ENCODE measurements at regions not wholly inside any gene's neighbourhood (a gene's known extent, or its start where the extent isn't known, plus 50 kb on each side); places are given as distances from the start of the nearest gene placed in this dataset.

DNA sequence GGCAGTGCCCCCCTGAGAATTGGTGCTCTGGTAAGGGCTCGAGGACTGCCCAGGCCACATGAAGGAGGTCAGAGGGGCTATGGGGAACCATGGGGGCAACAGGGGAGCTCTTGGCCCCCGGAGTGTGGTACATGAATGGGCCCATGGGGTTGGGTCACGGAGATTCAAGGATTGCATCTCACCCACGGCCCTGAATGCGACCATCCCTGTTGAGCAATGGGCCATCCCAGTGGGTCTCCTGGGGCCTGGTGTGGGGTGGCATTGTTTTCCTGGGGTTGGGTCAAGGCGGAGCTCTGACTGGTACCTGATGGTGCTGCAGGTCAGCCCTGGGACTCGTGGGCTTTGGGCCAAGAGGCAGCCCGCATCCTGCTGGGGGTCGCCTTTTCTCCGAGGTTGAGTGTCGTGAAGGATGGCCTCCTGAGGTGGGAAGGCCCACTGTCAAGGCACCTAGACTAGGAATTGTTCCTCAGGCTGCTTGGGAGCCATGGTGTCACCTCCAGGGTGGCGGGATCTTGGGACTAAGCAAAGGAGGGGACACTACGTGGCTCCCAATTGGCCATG lies 198.3 kb downstream of the UBE3A start:
- peaks cover 0 to 4% of the 10 kb centered on the region in 2 donors for H3K9me3 ChIP-seq
- TF ChIP-seq POLR2A (IDR thresholded peaks at IDR 0.05) = no peak
- TF ChIP-seq, protein P1, sequence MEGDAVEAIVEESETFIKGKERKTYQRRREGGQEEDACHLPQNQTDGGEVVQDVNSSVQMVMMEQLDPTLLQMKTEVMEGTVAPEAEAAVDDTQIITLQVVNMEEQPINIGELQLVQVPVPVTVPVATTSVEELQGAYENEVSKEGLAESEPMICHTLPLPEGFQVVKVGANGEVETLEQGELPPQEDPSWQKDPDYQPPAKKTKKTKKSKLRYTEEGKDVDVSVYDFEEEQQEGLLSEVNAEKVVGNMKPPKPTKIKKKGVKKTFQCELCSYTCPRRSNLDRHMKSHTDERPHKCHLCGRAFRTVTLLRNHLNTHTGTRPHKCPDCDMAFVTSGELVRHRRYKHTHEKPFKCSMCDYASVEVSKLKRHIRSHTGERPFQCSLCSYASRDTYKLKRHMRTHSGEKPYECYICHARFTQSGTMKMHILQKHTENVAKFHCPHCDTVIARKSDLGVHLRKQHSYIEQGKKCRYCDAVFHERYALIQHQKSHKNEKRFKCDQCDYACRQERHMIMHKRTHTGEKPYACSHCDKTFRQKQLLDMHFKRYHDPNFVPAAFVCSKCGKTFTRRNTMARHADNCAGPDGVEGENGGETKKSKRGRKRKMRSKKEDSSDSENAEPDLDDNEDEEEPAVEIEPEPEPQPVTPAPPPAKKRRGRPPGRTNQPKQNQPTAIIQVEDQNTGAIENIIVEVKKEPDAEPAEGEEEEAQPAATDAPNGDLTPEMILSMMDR (IDR thresholded peaks at IDR 0.05) = no peak
- TF ChIP-seq EP300 (IDR thresholded peaks at IDR 0.05) = no peak
- peak in 2 of 5 donors; percentile 12 to 18 for DNase-seq
- intact Hi-C loops (cut with DNase I) = no loop called here
- 73 to 75% (median 74%) methylated on average over 13 of the region's 13 CpGs for WGBS, 3 donors
- H3K4me1 ChIP-seq (ENCODE audit: insufficient read depth) = no peaks in the 10 kb centered on the region
- H3K36me3 ChIP-seq = no peaks in the 10 kb centered on the region
- H3K4me3 ChIP-seq = no peak overlapping the region
- H3K27ac ChIP-seq = no peak overlapping the region
- no peaks in the 10 kb centered on the region for H3K27me3 ChIP-seq

DNA sequence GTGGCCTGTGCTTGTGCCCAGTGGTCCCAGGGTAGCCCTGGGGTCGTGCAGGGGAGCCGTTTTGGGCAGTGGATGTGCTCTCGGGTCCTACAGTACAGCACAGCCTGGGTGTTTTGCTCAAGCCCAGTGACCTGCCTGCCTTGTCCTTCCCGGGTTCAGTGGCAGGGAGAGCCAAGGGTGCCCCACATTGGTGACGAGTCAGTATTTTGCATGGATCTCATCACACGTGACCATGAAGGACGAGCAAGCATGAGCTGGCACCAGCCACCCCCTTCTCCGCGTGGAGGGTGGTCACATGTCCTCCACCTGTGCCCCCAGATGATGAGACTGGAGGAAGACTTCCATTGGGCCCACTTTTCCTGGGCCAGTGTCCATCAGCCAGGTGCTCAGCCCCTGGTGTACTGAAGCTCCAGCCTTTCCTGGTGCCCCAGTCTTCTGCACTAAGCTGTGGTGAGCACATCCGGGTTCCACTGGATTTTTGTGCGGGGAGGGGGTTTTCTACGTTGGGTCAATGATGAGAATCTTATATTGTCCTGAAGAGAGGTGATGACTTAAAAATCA lies 197.5 kb downstream of the UBE3A start:
- H3K4me1 ChIP-seq (ENCODE audit: insufficient read depth) = no peaks in the 10 kb centered on the region
- H3K9me3 ChIP-seq = peaks cover 0 to 4% of the 10 kb centered on the region in 2 donors
- intact Hi-C loops (cut with DNase I) = no loop called here
- WGBS, 3 donors = 73 to 77% (median 75%) methylated on average over 12 of the region's 12 CpGs
- TF ChIP-seq, protein P1 (IDR thresholded peaks at IDR 0.05) = no peak
- TF ChIP-seq POLR2A (IDR thresholded peaks at IDR 0.05) (no peak), EP300 (IDR thresholded peaks at IDR 0.05) (no peak)
- no peak overlapping the region for H3K27ac ChIP-seq
- H3K36me3 ChIP-seq = no peaks in the 10 kb centered on the region
- no peaks in the 10 kb centered on the region for H3K27me3 ChIP-seq
- DNase-seq = peak in 3 of 5 donors; percentile 3 to 13 (median 6)
- H3K4me3 ChIP-seq = no peak overlapping the region

DNA sequence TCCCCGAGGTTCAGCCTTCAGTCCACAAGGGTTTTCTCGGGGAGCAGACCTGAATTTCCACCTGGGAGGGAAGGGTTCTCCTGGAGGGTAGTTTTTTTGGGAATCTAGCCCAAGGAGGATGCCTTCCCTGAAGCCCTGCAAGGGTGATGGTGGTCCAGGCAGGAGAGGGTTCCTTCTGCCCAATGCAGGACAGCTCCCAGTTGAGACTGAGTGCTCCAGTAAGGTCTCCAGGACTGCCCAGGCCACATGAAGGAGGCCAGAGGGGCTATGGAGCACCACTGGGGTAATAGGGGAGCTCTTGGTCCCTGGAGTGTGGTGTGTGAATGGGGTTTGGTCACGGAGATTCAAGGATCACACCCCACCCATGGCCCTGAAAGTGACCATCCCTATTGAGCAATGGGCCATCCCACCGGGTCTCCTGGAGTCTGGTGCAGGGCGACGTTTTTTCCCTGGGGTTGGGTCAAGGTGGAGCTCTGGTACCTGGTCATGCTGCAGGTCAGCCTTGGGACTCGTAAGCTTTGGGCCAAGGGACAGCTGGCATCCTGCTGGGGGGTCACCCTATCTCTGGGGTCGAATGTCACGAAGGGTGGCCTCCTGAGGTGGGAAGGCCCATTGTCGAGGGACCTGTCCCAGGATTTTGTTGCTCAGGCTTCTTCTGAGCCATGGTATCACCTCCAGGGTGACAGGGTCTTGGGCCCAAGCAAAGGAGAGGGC lies 196.5 kb downstream of the UBE3A start:
- intact Hi-C loops (cut with DNase I) = no loop called here
- Histone ChIP-seq H3K9me3 (peaks cover 0 to 4% of the 10 kb centered on the region in 2 donors), H3K27me3 (no peaks in the 10 kb centered on the region), H3K4me1 (ENCODE audit: insufficient read depth) (no peaks in the 10 kb centered on the region), H3K27ac (no peak overlapping the region), H3K4me3 (no peak overlapping the region), H3K36me3 (no peaks in the 10 kb centered on the region)
- no peak for TF ChIP-seq EP300 (IDR thresholded peaks at IDR 0.05)
- WGBS, 3 donors = 62 to 76% (median 72%) methylated on average over 10 of the region's 10 CpGs
- peak in 2 of 5 donors; percentile 2 to 7 for DNase-seq

DNA sequence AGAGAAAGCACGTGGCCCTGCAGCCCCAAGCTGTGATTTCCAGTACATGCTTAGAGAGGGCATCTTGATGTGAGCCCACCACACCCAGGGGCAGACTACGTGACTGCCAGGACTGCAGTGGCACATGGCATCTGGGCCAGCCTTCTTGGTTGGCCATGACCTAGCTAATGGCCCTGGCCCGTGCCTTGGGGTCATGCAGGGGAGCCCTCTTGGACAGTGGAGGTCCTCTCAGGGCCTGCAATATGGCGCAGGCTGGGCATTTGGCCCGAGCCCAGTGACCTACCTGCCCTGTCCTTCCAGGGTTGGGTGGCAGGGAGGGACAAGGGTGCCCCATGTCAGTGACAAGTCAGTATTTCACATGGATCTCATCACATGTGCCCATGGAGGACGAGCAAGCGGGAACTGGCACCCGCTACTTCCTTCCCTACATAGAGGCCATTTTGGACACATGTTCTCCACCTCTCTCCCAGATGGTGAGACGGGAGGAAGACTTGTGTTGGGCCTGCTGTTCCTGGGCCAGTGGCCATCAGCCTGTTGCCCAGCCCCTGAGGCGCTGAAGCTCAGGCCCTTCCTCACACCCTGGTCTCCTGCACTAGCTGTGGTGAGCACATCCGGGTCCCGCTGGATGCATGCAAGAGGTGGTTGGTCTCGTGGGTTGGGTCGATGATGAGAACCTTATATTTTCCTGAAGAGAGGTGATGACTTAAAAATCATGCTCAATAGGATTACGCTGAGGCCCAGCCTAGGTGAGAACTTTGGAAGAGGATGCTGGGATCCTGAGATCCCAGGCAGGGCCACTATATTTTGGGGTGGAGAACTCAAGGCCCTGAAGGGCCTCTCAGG lies 195.6 kb downstream of the UBE3A start:
- H3K9me3 ChIP-seq = peaks cover 0 to 4% of the 10 kb centered on the region in 2 donors

More for the DNA sequence above, 195.6 kb downstream of the UBE3A start:
- Histone ChIP-seq H3K4me1 (ENCODE audit: insufficient read depth) (no peaks in the 10 kb centered on the region), H3K27ac (no peak overlapping the region), H3K27me3 (no peaks in the 10 kb centered on the region), H3K36me3 (no peaks in the 10 kb centered on the region), H3K4me3 (no peak overlapping the region)
- peak in 3 of 5 donors; percentile 3 to 10 (median 4) for DNase-seq
- intact Hi-C loops (cut with DNase I) = no loop called here
- TF ChIP-seq EP300 (IDR thresholded peaks at IDR 0.05) (no peak), POLR2A (IDR thresholded peaks at IDR 0.05) (no peak)
- TF ChIP-seq, protein P1 (IDR thresholded peaks at IDR 0.05) = no peak
- 82 to 88% (median 85%) methylated on average over 15 of the region's 15 CpGs for WGBS, 3 donors

Data from ovary (tissue), 7 donors.